Mesodermal cell (in vitro differentiated cells): ENCODE measurements at regions not wholly inside any gene's neighbourhood (a gene's known extent, or its start where the extent isn't known, plus 50 kb on each side); places are given as distances from the start of the nearest gene placed in this dataset.
"Not testable (repeated sequence)": the region's sequence is repeated elsewhere in the genome, so short reads cannot be mapped to it uniquely, and the experiment has no call there.

ENCODE experiments used
- H3K27ac ChIP-seq: 2 replicates; pipeline ENCODE4 v1.7.0; 2013; ENCODE audit warnings: mild to moderate bottlenecking, low read depth, low read length, moderate library complexity; ENCODE audit not compliant: severe bottlenecking
- H3K36me3 ChIP-seq: 2 replicates; pipeline ENCODE4 v1.7.1; 2013; ENCODE audit warnings: mild to moderate bottlenecking, low read length, moderate library complexity; ENCODE audit not compliant: control insufficient read depth, insufficient read depth
- H3K4me1 ChIP-seq: one replicate; pipeline ENCODE4 v1.7.1; 2013; ENCODE audit warnings: mild to moderate bottlenecking, low read length; ENCODE audit not compliant: insufficient read depth, control insufficient read depth, poor library complexity, severe bottlenecking
- H3K4me3 ChIP-seq: 2 replicates; pipeline ENCODE4 v1.7.0; 2013; ENCODE audit warnings: low read length, control low read depth, mild to moderate bottlenecking; ENCODE audit not compliant: insufficient read depth, poor library complexity, severe bottlenecking; ENCODE audit errors: extremely low read depth
- H3K9me3 ChIP-seq: 2 replicates; pipeline ENCODE4 v1.7.1; 2013; ENCODE audit warnings: mild to moderate bottlenecking, low read length, moderate library complexity; ENCODE audit not compliant: control insufficient read depth
- WGBS, 2 experiments: methylation state at CpG; one replicate each; pipeline ENCODE4 v1.1.5; 2013; ENCODE audit warnings: missing lambda C conversion rate in 2 of 2; ENCODE audit not compliant: insufficient coverage in 2 of 2; 5-methylcytosine and 5-hydroxymethylcytosine counted together

- WGBS, 2 experiments: 88 to 96% methylated on average over 3 to 4 of the region's 4 CpGs
- Histone ChIP-seq H3K9me3 (peaks cover 42% of the 10 kb centered on the region), H3K4me1 (peaks cover 6% of the 10 kb centered on the region), H3K27ac (no peak overlapping the region), H3K4me3 (no peak overlapping the region), H3K36me3 (no peaks in the 10 kb centered on the region)
Measured at GRCh38 chr2:234694244-234695013, 197.5 kb upstream of the ARL4C start.

DNA sequence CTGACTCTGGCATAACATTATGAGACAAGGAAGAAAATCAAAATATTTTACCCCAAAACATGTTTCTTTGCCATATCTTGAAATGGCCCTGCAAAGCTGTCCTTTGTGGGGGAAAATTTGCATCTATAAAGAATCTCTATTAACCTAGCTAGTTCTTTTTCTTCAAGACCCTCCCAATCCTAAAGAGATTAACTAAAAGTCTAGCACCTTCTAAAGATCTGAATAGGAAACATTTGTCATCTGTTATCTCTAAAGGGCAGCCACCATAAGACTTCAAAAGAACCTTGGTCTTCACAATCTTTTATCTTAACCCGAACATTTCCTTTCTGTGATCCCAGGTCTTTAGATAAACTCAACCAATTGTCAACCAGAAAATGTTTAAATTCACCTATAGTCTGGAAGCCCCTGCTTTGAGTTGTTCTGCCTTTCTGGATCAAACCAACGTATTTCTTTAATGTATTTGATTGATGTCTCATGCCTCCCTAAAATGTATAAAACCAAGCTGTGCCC, 196.9 kb upstream of the ARL4C start:
- WGBS, 2 experiments: 73 to 80% methylated on average over 1 to 2 of the region's 2 CpGs
- H3K4me3 ChIP-seq, H3K4me1 ChIP-seq, H3K27ac ChIP-seq, H3K36me3 ChIP-seq: not testable (repeated sequence)
- peaks cover 40% of the 10 kb centered on the region for H3K9me3 ChIP-seq

- not testable (repeated sequence) for H3K4me3 ChIP-seq, H3K36me3 ChIP-seq, H3K27ac ChIP-seq, H3K4me1 ChIP-seq
- 52 to 71% methylated on average over 2 to 4 of the region's 6 CpGs for WGBS, 2 experiments
- peaks cover 35% of the 10 kb centered on the region for H3K9me3 ChIP-seq
Measured at GRCh38 chr2:234693191-234693590, 196.3 kb upstream of the ARL4C start.

DNA sequence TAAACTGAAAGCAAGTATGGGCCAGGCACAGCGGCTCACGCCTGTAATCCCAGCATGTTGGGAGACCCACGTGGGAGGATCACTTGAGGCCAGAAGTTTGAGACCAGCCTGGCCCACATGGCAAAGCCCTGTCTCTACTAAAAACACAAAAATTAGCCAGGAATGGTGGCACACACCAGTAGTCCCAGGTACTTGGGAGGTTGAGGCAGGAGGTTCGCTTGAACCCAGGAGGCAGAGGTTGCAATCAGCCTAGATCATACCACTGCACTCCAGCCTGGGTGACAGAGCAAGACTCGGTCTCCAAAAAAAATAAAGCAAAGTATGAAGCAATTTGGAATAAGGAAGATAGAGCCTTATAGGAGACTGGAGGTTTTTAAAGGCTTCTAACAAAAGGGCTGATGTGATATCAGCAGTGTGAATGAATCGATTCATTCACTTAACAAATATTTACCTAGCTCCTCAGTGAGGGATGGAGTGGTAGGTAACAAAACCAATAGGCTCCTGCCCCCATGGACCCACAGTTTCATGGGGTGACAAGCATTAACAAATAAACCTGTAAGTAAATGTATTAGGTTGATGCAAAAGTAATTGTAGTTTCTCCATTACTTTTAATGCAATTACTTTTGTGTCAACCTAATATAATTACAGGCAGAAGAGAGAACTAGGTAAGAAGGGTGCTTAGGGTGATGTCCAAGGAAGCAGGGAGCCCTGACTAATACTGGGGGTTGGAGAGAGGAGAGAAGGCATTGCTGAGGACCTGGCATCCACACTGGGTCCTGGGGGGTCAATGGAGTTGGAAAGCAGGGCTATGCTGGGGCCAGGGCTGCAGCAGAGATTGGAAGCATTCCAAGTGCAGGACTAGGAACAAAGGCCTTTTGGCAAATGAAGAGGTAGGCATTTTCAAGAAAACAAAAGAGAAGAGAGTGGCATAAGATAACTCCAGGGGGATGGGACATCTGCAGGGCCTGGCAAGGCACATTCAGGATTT, 195.4 kb upstream of the ARL4C start:
- WGBS, 2 experiments: 86 to 88% methylated on average over 3 of the region's 6 CpGs
- Histone ChIP-seq H3K4me1 (peaks cover 6% of the 10 kb centered on the region), H3K27ac (no peak overlapping the region), H3K4me3 (no peak overlapping the region), H3K9me3 (peaks cover 25% of the 10 kb centered on the region), H3K36me3 (no peaks in the 10 kb centered on the region)

- H3K4me1 ChIP-seq: peaks cover 6% of the 10 kb centered on the region
- H3K9me3 ChIP-seq: peaks cover 15% of the 10 kb centered on the region
- 60 to 61% methylated on average over 1 to 4 of the region's 7 CpGs for WGBS, 2 experiments
- no peak overlapping the region for H3K27ac ChIP-seq
- no peak overlapping the region for H3K4me3 ChIP-seq
- no peaks in the 10 kb centered on the region for H3K36me3 ChIP-seq
Measured at GRCh38 chr2:234691214-234691575, 194.3 kb upstream of the ARL4C start.

GRCh38 chr2:234690569-234691213, 193.8 kb upstream of the ARL4C start:
- H3K27ac ChIP-seq: no peak overlapping the region
- peaks cover 6% of the 10 kb centered on the region for H3K4me1 ChIP-seq
- no peaks in the 10 kb centered on the region for H3K36me3 ChIP-seq
- WGBS, 2 experiments: 75 to 79% methylated on average over 2 to 5 of the region's 8 CpGs
- H3K9me3 ChIP-seq: peaks cover 10% of the 10 kb centered on the region
- no peak overlapping the region for H3K4me3 ChIP-seq

- H3K4me3 ChIP-seq: no peak overlapping the region
- H3K9me3 ChIP-seq: peaks cover 2% of the 10 kb centered on the region
- H3K4me1 ChIP-seq: peaks cover 6% of the 10 kb centered on the region
- no peak overlapping the region for H3K27ac ChIP-seq
- WGBS, 2 experiments: 81 to 93% methylated on average over 8 to 9 of the region's 10 CpGs
- no peaks in the 10 kb centered on the region for H3K36me3 ChIP-seq
Measured at GRCh38 chr2:234689911-234690379, 193.1 kb upstream of the ARL4C start.

DNA sequence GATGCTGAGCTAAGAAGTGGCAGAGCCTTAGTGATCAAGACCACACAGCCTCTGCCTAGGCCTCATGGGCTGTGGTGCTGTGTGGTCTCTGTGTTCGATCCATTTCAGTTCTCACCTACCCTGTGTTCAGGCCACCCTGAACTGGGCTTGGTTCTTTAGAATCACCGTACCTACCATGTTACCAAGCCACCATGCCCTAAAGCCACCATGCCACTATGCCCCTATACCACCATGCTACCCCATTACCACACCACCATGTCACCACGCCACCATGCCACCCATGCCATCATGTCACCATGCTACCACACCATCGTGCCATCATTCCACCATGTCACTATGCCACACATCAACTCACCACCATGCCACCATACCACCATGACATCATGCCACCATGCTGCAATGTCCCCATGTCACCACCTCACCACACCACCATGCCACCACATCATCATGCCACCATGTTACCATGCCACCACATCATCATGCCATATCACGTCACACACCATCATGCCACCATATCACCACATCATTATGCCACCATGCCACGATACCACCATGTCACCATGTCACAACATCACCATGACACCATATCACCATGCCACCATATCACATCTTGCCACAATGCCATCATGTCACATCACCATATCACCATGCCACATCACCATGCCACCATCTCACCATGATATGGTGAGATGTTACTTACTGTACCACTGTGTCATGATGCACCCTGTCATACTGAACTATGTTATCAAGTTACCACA, 191.0 kb upstream of the ARL4C start:
- H3K36me3 ChIP-seq: no peaks in the 10 kb centered on the region
- no peak overlapping the region for H3K4me3 ChIP-seq
- H3K4me1 ChIP-seq: peaks cover 12% of the 10 kb centered on the region
- H3K9me3 ChIP-seq: no peaks in the 10 kb centered on the region
- H3K27ac ChIP-seq: no peak overlapping the region
- 95 to 97% methylated on average over 6 of the region's 6 CpGs for WGBS, 2 experiments

GRCh38 chr2:234686088-234686890, 189.4 kb upstream of the ARL4C start:
- H3K4me1 ChIP-seq: peaks cover 25% of the 10 kb centered on the region
- no peak overlapping the region for H3K4me3 ChIP-seq
- H3K9me3 ChIP-seq: no peaks in the 10 kb centered on the region
- H3K36me3 ChIP-seq: no peaks in the 10 kb centered on the region
- peak overlapping the region; percentile 37 for H3K27ac ChIP-seq
- 0 to 15% methylated on average over 1 of the region's 4 CpGs for WGBS, 2 experiments
